Stomach (tissue), 8 donors: ENCODE measurements at regions not wholly inside any gene's neighbourhood (a gene's known extent, or its start where the extent isn't known, plus 50 kb on each side); places are given as distances from the start of the nearest gene placed in this dataset.
"Not testable (repeated sequence)": the region's sequence is repeated elsewhere in the genome, so short reads cannot be mapped to it uniquely, and the experiment has no call there.

Experiments used
- DNase-seq, 2 donors: peaks; one replicate each; pipeline versions ENCODE4 v3.0.0 to v3.0.0-alpha.2; 2013 to 2019
- H3K27ac ChIP-seq, 5 donors: fragments of 200-600 bp in 4 of 5; sonication (generic) in 4 of 5; one replicate each; pipeline ENCODE4 v1.5.1; 2013 to 2019; ENCODE audit warnings: mild to moderate bottlenecking in 1 of 5, moderate library complexity in 1 of 5
- H3K27me3 ChIP-seq, 3 donors: fragments of 200-600 bp; sonication (generic); one replicate each; pipeline ENCODE4 v1.5.1; 2017 to 2019; ENCODE audit warnings: mixed run types in 1 of 3
- H3K36me3 ChIP-seq, 4 donors: fragments of 200-600 bp; sonication (generic); 1 replicate in 3 of 4; 2 replicates in 1 of 4; pipeline ENCODE4 v1.5.1; 2016 to 2019
- H3K4me1 ChIP-seq, 4 donors: fragments of 200-600 bp; sonication (generic); one replicate each; pipeline ENCODE4 v1.5.1; 2016 to 2019
- H3K4me3 ChIP-seq, 4 donors: fragments of 200-600 bp; sonication (generic) in 3 of 4; one replicate each; pipeline ENCODE4 v1.5.1; 2016 to 2019; ENCODE audit warnings: mild to moderate bottlenecking in 1 of 4
- H3K9me3 ChIP-seq, 4 donors: fragments of 200-600 bp; sonication (generic); one replicate each; pipeline ENCODE4 v1.5.1; 2016 to 2019
- CTCF ChIP-seq, 7 experiments: fragments of 450-650 bp in 4 of 7; fragments of 200-600 bp in 3 of 7; sonication (generic) in 3 of 7; IDR thresholded peaks; one replicate each; pipeline ENCODE4 v1.5.1; 2016 to 2019; ENCODE audit warnings: antibody characterized with exemption in 7 of 7, control low read depth in 2 of 7, mild to moderate bottlenecking in 1 of 7
- EP300 ChIP-seq: sonication (generic); formaldehyde crosslinking; IDR thresholded peaks from one replicate; pipeline ENCODE4 v1.6.1; 2017; ENCODE audit warnings: antibody characterized with exemption
- POLR2A ChIP-seq, 4 donors: fragments of 450-650 bp; IDR thresholded peaks; one replicate each; pipeline ENCODE4 v1.6.1; 2016; ENCODE audit warnings: antibody characterized with exemption in 4 of 4, control low read depth in 2 of 4, mild to moderate bottlenecking in 1 of 4, moderate library complexity in 1 of 4
- POLR2AphosphoS5 ChIP-seq, 3 donors: sonication (generic); formaldehyde crosslinking; IDR thresholded peaks; one replicate each; pipeline ENCODE4 v1.6.1; 2016; ENCODE audit warnings: antibody characterized with exemption in 3 of 3
- WGBS, 5 donors: extraction: QIAGEN DNeasy Blood & Tissue Kit in 3 of 5; methylation state at CpG; one replicate each; pipeline versions ENCODE4 v1.1.5 to v1.1.7; 2013 to 2018; 5-methylcytosine and 5-hydroxymethylcytosine counted together
- intact Hi-C: fragments of 100-400 bp; cut with DNase I; formaldehyde crosslinking; loops from one replicate; pipeline ENCODE4 v1.15.1; 2023; ENCODE audit warnings: low total_unique reads
- donor health status: healthy with polysubstance abuse.
- donor health status: Bipolar disorder and iron deficiency.
- donor health status: healthy.

- TF ChIP-seq POLR2AphosphoS5 (IDR thresholded peaks at IDR 0.05) (no peak), POLR2A (IDR thresholded peaks at IDR 0.05) (no peak), CTCF (IDR thresholded peaks at IDR 0.05) (no peak)
- H3K36me3 ChIP-seq: no peaks in the 10 kb centered on the region
- H3K9me3 ChIP-seq: no peaks in the 10 kb centered on the region
- no peak for DNase-seq
- no peaks in the 10 kb centered on the region for H3K27me3 ChIP-seq
- H3K4me1 ChIP-seq: no peaks in the 10 kb centered on the region
- no peak overlapping the region for H3K4me3 ChIP-seq
- H3K27ac ChIP-seq: no peak overlapping the region
- 68 to 80% (median 73%) methylated on average over 2 of the region's 2 CpGs for WGBS, 5 donors
- intact Hi-C loops: loop anchor here (10.0 kb wide), 1 partner anchor 1327 kb away; no protein-coding TSS in a partner anchor
Observed at GRCh38 chr9:7567687-7568086, 231.9 kb downstream of the DMAC1 start.

GRCh38 chr9:7561527-7562080, 238.0 kb downstream of the DMAC1 start:
- no peak for TF ChIP-seq POLR2AphosphoS5 (IDR thresholded peaks at IDR 0.05)
- TF ChIP-seq POLR2A (IDR thresholded peaks at IDR 0.05): no peak
- TF ChIP-seq EP300: no peak
- no peak for TF ChIP-seq CTCF (IDR thresholded peaks at IDR 0.05)
- Histone ChIP-seq H3K27me3 (no peaks in the 10 kb centered on the region), H3K9me3 (no peaks in the 10 kb centered on the region), H3K27ac (no peak overlapping the region), H3K4me1 (no peaks in the 10 kb centered on the region), H3K36me3 (no peaks in the 10 kb centered on the region), H3K4me3 (no peak overlapping the region)
- no peak for DNase-seq
- 77 to 85% (median 83%) methylated on average over 6 of the region's 6 CpGs for WGBS, 5 donors
- intact Hi-C loops: loop anchor here (10.0 kb wide), 1 partner anchor 1333 kb away; no protein-coding TSS in a partner anchor

GRCh38 chr9:7560669-7561305, 238.8 kb downstream of the DMAC1 start:
- Histone ChIP-seq H3K27ac (no peak overlapping the region), H3K4me1 (no peaks in the 10 kb centered on the region), H3K27me3 (no peaks in the 10 kb centered on the region), H3K4me3 (no peak overlapping the region), H3K9me3 (no peaks in the 10 kb centered on the region), H3K36me3 (no peaks in the 10 kb centered on the region)
- peak in 1 of 2 donors; percentile 40 for DNase-seq
- no peak for TF ChIP-seq EP300
- TF ChIP-seq CTCF (IDR thresholded peaks at IDR 0.05): no peak
- TF ChIP-seq POLR2AphosphoS5 (IDR thresholded peaks at IDR 0.05): no peak
- no peak for TF ChIP-seq POLR2A (IDR thresholded peaks at IDR 0.05)
- intact Hi-C loops: loop anchor here (10.0 kb wide), 1 partner anchor 1334 kb away; no protein-coding TSS in a partner anchor
- 44 to 54% (median 51%) methylated on average over 5 of the region's 5 CpGs for WGBS, 5 donors

GRCh38 chr9:7554699-7555098, 244.9 kb downstream of the DMAC1 start:
- intact Hi-C loops: no loop called here
- TF ChIP-seq POLR2A (IDR thresholded peaks at IDR 0.05) (no peak), EP300 (no peak), POLR2AphosphoS5 (IDR thresholded peaks at IDR 0.05) (no peak), CTCF (IDR thresholded peaks at IDR 0.05) (no peak)
- H3K4me1 ChIP-seq: no peaks in the 10 kb centered on the region
- H3K27me3 ChIP-seq: no peaks in the 10 kb centered on the region
- WGBS, 5 donors: 63 to 81% (median 72%) methylated on average over 2 of the region's 2 CpGs
- H3K36me3 ChIP-seq: no peaks in the 10 kb centered on the region
- no peak overlapping the region for H3K27ac ChIP-seq
- DNase-seq: no peak
- H3K9me3 ChIP-seq: no peaks in the 10 kb centered on the region
- H3K4me3 ChIP-seq: no peak overlapping the region

GRCh38 chr9:7552706-7553105, 246.9 kb downstream of the DMAC1 start:
- 61 to 76% (median 74%) methylated on average over 1 of the region's 1 CpG for WGBS, 5 donors
- H3K27me3 ChIP-seq, intact Hi-C loops, H3K4me1 ChIP-seq, H3K9me3 ChIP-seq, DNase-seq, H3K4me3 ChIP-seq, H3K36me3 ChIP-seq, H3K27ac ChIP-seq: not testable (repeated sequence)
